ENCODE measurements at regions not wholly inside any gene's neighbourhood (a gene's known extent, or its start where the extent isn't known, plus 50 kb on each side); places are given as distances from the start of the nearest gene placed in this dataset.

DNA sequence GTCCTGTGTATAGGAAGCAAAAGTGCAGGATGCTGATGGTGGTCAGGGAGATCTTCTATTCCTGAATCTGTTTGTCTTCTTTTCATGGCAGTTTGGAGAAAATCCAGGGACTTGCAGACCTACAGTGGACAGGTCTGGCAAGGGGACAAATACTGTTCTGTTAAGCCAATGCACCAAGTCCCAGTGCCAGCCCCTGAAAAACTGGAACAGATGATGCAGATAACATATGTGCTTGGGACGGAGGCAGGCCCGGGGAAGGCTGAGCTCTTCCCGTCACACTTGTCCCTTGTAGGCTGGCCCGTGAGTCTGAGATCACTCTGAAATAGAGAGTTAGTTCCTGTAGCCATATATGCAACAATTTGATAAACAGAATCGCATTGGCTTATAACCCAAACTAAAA lies 265.7 kb downstream of the MTRR start:
- Mint-ChIP-seq H3K27me3 (ENCODE audit: low read depth in 3 of 3) (no peaks in the 10 kb centered on the region), H3K4me3 (no peak overlapping the region), H3K36me3 (no peaks in the 10 kb centered on the region), H3K27ac (no peak overlapping the region), H3K9me3 (peaks cover 0 to 16% (median 8%) of the 10 kb centered on the region in 6 donors), H3K4me1 (no peaks in the 10 kb centered on the region)
- no peak for DNase-seq

DNA sequence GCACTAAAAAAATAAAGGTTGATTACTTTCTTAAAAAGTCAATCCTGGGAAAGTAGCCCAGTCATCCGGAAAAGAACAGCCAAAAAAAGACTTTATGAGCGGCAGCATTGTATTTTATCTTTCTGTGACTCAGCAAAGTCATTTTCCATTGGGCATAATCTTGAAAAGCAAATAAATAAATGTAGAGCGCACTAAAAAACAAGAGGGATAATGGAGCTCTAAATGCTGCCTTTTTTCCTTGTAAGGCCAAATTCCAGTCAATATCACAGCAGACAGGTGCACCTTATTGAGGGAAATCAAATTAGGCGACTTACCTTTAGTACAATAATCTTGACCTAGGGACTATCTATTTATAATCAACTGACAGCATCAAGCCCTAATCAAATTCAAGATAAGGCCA lies 266.8 kb downstream of the MTRR start:
- Mint-ChIP-seq H3K9me3 (peaks cover 0 to 11% (median 8%) of the 10 kb centered on the region in 6 donors), H3K4me3 (no peak overlapping the region), H3K27me3 (ENCODE audit: low read depth in 3 of 3) (no peaks in the 10 kb centered on the region), H3K4me1 (no peaks in the 10 kb centered on the region), H3K27ac (no peak overlapping the region), H3K36me3 (no peaks in the 10 kb centered on the region)
- DNase-seq: no peak

DNA sequence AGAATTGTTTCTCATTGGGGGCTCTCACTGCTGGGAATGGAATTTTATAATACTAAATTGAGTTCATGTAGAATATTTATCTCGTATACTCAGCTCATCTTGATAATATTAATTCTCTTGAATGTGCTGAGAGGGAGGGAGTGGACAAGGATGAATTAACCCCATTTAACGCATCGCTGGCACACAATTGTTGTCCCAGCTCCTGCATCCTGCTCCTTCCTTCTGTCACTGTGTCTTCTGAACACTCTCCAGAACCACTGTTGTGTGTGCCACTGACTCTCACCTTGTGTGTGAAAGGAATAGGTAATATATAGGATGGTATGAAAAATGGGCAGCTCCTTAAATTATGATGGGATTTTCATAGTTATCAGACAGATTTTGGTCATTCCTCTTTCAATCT lies 267.3 kb downstream of the MTRR start:
- Mint-ChIP-seq H3K4me3 (no peak overlapping the region), H3K4me1 (no peaks in the 10 kb centered on the region), H3K27me3 (ENCODE audit: low read depth in 3 of 3) (no peaks in the 10 kb centered on the region), H3K36me3 (no peaks in the 10 kb centered on the region), H3K27ac (no peak overlapping the region), H3K9me3 (peaks cover 0 to 11% (median 8%) of the 10 kb centered on the region in 6 donors)
- no peak for DNase-seq

DNA sequence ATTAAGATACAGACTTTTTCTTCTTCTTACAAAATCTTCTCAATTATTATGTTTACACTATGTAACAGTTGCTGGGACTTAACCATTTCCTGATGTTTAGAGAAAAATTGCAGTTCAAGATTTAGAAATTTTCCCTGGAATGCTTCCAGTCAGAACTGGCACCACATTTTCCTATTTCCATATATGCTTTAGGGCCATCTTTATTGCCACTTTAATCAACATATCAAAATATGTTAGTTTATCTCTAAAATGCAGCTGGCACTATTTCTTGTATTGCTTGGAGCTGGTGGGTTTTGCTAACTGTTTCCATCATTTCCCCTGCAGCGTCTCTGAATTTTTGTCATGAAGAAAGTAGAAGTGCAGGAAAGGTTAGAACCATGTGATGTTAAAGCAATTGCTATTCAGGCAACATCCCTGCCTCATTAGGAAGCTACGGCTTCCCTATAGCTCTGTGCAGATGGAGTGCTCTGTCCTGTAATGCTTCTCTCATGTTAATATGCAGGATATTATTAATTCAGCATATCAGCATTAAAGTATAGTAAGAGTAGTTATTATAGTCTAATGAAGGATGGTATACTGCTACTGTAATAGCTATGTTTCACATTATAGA lies 269.1 kb downstream of the MTRR start:
- H3K27ac Mint-ChIP-seq: no peak overlapping the region

DNA sequence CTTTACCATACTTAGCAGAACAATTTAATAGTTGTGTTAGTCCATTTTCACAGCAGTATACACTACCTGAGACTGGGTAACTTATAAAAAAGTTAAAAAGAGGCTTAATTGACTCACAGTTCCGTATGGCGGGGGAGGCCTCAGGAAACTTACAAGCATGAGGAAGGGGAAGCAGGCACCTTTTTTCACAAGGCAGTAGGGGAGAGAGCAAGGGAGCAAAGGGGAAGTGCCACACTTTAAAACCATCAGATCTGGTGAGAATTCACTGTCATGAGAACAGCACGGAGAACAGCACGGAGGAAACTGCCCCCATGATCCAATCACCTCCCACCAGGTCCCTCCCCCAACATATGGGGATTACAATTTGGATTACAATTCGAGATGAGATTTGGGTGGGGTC lies 269.9 kb downstream of the MTRR start:
- Mint-ChIP-seq H3K9me3 (peaks cover 0 to 21% (median 11%) of the 10 kb centered on the region in 6 donors), H3K27ac (no peak overlapping the region), H3K4me3 (no peak overlapping the region), H3K4me1 (no peaks in the 10 kb centered on the region), H3K27me3 (ENCODE audit: low read depth in 3 of 3) (peaks cover 0 to 3% (median 2%) of the 10 kb centered on the region in 3 donors), H3K36me3 (no peaks in the 10 kb centered on the region)
- DNase-seq: no peak

More for the DNA sequence above, 269.1 kb downstream of the MTRR start:
- no peak for DNase-seq
- Mint-ChIP-seq H3K9me3 (peaks cover 0 to 16% (median 10%) of the 10 kb centered on the region in 6 donors), H3K4me3 (no peak overlapping the region), H3K4me1 (no peaks in the 10 kb centered on the region), H3K36me3 (no peaks in the 10 kb centered on the region), H3K27me3 (ENCODE audit: low read depth in 3 of 3) (peaks cover 0 to 3% (median under 1%) of the 10 kb centered on the region in 3 donors)

DNA sequence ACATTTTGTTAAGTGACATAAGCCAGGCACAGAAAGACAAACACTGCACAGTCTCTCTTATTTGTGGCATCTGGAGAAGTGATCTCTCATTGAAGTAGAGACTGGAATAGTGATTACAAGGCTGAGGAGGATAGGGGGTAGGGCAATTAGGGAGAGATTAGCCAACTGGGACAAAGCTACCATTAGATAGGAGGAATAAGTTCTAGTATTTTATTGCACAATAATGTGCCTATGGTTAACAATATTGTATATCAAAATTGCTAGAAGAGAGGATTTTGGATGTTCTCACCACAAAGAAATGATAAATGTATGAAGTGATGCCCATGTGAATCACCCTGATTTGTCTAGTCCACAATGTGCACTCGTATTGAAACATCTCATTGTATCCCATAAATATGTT lies 281.8 kb downstream of the MTRR start:
- H3K27ac Mint-ChIP-seq: no peak overlapping the region
- no peak for DNase-seq
- H3K4me1 Mint-ChIP-seq: no peaks in the 10 kb centered on the region
- no peak overlapping the region for H3K4me3 Mint-ChIP-seq
- peaks cover 2 to 27% (median 9%) of the 10 kb centered on the region in 6 donors for H3K9me3 Mint-ChIP-seq
- H3K36me3 Mint-ChIP-seq: no peaks in the 10 kb centered on the region
- peaks cover 0 to 3% (median 0%) of the 10 kb centered on the region in 3 donors for H3K27me3 Mint-ChIP-seq (ENCODE audit: low read depth in 3 of 3)

DNA sequence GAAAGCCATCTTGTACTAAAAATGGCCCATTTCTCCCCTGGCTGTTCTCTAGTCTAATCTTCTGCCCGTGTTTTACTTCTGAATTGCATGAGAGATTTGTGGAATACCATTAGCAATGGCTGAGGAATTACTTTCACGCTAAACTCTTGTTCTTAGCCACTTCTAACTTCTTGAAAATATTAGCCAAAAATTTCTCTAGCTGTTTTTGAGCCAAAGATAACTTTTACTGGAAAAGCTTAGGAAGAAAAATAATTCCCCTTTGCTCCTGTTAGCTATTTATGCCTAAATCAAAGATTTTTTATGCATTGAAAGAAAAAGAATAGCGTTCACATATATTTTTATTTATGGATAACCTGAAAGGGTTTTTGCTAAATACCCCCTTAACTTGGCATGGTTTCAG lies 287.8 kb downstream of the MTRR start:
- Mint-ChIP-seq H3K4me1 (no peaks in the 10 kb centered on the region), H3K27ac (no peak overlapping the region), H3K27me3 (ENCODE audit: low read depth in 3 of 3) (peaks cover 0 to 2% (median 0%) of the 10 kb centered on the region in 3 donors), H3K36me3 (peaks cover 0 to 4% (median 0%) of the 10 kb centered on the region in 3 donors), H3K4me3 (no peak overlapping the region), H3K9me3 (peaks cover 1 to 29% (median 9%) of the 10 kb centered on the region in 6 donors)
- no peak for DNase-seq

DNA sequence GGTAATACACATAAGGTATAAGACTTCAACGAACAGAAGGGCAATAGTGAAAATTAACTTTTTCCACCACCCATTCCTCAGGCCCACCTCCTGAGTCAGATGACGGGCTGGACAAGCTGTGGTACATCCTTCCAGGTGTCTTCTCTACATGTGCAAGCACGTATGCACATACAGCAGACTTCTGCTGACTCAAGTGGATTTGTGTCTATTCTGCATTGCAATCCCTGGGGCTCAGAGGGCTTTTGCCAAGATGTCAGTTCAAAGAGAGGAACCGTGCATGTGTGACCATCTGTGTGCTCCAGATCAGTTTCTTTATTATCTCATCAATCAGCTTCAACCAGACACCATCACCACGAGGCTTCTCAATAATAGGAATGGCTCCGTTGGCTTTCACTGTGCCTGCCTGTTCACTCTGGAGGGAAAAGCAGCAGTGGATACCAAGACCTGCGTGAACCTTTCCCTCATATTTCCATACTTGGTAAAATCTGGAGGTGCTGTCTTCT lies 288.4 kb downstream of the MTRR start:
- Mint-ChIP-seq H3K27ac (no peak overlapping the region), H3K4me3 (no peak overlapping the region), H3K27me3 (ENCODE audit: low read depth in 3 of 3) (peaks cover 0 to 2% (median 0%) of the 10 kb centered on the region in 3 donors), H3K9me3 (peaks cover 1 to 29% (median 9%) of the 10 kb centered on the region in 6 donors), H3K4me1 (no peaks in the 10 kb centered on the region), H3K36me3 (peaks cover 0 to 4% (median 0%) of the 10 kb centered on the region in 3 donors)
- DNase-seq: no peak

DNA sequence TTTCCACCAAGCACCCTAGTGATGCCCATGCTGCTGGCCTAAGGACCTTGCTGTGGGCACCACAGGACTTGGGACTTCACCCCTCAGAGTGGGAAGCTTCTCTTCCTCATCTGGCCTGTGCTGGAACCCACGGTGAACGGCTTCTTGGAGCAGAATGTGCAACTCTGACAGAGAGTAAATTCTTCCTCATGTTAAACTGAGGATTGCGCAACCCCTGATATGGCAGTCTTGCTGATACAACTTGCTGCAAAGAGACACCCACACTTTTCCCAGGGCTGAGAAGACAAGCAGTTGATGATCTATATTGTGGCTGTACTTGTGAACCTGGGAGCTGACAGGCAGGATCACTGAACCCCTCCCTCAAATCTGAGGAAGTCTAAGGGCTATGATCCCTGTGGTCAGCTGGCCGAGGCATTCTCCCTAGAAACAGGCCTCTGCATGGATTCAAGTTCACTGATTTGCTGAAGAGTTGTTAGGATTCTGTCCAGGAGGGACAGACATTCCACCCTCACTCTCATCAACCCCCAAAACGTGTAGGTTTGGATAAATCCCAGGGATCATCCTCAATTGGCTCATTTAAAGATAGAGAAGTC lies 307.2 kb downstream of the MTRR start:
- H3K36me3 Mint-ChIP-seq: no peaks in the 10 kb centered on the region
- no peaks in the 10 kb centered on the region for H3K4me1 Mint-ChIP-seq
- H3K27ac Mint-ChIP-seq: no peak overlapping the region
- no peak overlapping the region for H3K4me3 Mint-ChIP-seq
- DNase-seq: no peak
- H3K9me3 Mint-ChIP-seq: peaks cover 0 to 19% (median 7%) of the 10 kb centered on the region in 6 donors
- peaks cover 0 to 2% (median 0%) of the 10 kb centered on the region in 3 donors for H3K27me3 Mint-ChIP-seq (ENCODE audit: low read depth in 3 of 3)

DNA sequence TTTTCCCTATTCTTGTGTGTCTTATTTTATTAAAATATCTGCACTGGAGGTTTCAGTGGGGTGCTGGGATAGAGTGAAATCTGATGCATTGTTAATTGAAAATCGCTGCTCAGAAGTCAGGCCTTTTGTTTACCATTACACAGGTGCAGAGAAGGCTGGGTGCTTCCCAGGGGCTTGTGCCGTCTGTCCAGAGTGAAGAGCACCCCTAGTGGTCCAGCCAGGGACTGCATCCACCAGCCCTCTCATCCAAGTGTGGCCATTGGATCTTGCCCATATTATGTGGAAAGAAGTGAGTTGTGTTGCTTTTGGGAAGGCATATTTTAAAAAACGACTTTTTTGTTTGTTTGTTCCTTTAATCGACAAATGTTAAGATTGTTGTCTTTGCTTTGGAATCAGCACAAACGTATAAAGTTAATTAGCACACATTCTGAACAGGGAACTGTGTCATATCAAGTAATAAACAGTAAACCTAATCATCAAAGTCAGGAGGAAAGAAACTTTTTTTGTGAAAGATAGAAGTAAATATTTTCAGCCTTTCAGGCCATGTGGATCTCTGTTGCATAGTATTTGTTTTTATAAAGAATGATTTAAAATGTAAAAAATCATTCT lies 315.6 kb downstream of the MTRR start:
- H3K9me3 Mint-ChIP-seq: peaks cover 2 to 17% (median 4%) of the 10 kb centered on the region in 6 donors
- H3K36me3 Mint-ChIP-seq: no peaks in the 10 kb centered on the region
- no peak overlapping the region for H3K27ac Mint-ChIP-seq
- H3K4me3 Mint-ChIP-seq: no peak overlapping the region
- H3K4me1 Mint-ChIP-seq: no peaks in the 10 kb centered on the region
- H3K27me3 Mint-ChIP-seq (ENCODE audit: low read depth in 3 of 3): peaks cover 0 to 2% (median 0%) of the 10 kb centered on the region in 3 donors
- DNase-seq: no peak

DNA sequence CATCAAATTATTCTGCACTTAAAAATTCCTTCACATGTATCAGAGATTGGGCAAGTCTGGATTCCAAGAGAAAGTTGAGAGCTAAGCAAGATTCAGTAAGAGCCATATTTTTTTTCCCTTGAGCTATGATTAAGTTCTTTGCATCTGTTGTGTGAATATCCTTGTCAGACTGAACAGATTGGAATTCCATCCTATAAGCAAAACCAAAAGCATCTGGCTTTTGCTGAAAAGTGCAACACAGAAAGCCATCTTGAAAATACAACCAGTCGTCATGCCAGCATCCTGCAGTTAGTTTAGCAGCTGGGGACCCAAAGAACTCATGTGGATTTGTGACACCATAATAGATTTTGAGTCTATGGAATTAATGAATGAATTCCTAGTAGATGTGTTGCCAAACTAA lies 316.9 kb downstream of the MTRR start:
- H3K27me3 Mint-ChIP-seq (ENCODE audit: low read depth in 3 of 3): peaks cover 0 to 2% (median 0%) of the 10 kb centered on the region in 3 donors
- H3K27ac Mint-ChIP-seq: no peak overlapping the region
- no peaks in the 10 kb centered on the region for H3K4me1 Mint-ChIP-seq
- no peak overlapping the region for H3K4me3 Mint-ChIP-seq
- H3K9me3 Mint-ChIP-seq: peaks cover 0 to 17% (median 4%) of the 10 kb centered on the region in 6 donors
- H3K36me3 Mint-ChIP-seq: no peaks in the 10 kb centered on the region
- DNase-seq: no peak

DNA sequence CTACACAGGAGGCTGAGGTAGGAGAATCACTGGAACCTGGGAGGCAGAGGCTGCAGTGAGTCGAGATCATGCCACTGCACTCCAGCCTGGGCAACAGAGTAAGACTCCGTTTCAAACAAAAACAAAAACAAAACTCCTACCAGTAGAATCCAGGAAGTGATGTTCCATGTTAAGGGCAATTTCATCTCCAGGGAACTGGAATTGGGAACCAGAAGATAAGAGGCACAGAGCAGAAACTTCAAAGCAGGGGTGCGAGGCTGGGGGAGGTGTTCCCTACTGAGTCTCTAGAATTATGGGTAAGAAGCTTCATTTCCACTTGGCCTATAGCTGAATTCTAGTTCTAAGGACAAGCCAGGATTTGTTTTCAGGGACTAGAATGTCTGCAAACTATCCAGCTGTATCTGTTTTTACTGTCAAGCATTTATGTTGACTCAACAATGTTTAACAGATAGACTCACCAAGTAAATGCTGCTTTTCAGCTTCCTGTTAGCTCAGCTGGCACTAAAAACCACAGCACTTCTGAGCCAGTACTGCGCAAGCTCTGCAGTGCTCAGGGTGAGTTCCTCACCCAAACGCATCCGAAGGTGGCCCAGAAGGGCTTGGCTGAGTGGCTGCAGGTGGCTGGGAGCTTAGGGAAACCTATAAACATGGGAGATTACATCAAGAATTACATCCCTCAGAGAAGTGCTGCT lies 320.1 kb downstream of the MTRR start:
- Mint-ChIP-seq H3K27me3 (ENCODE audit: low read depth in 3 of 3) (no peaks in the 10 kb centered on the region), H3K36me3 (no peaks in the 10 kb centered on the region), H3K9me3 (peaks cover 0 to 14% (median 3%) of the 10 kb centered on the region in 6 donors), H3K4me3 (no peak overlapping the region), H3K27ac (no peak overlapping the region), H3K4me1 (no peaks in the 10 kb centered on the region)
- no peak for DNase-seq

DNA sequence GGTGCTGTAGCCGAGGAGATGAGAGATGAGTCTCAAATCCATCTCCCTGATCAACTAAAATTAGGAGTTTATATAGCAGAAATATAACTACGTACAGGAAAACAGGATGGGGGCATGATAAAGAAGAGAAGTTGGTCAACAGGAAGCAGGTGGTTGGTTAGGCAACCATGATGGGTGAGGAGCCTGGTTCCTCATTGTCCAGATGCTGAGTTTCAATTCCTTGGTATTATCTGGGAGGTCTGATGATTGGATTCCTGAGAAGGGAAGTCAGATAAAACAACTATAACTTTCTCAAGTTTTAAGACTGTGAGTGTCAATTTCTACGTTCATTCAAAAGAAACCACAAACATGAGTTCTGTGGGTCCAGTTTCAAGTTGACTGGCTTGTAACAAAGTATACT lies 323.9 kb downstream of the MTRR start:
- no peak for DNase-seq
- H3K27me3 Mint-ChIP-seq (ENCODE audit: low read depth in 3 of 3): no peaks in the 10 kb centered on the region
- H3K36me3 Mint-ChIP-seq: peaks cover 0 to 3% (median 0%) of the 10 kb centered on the region in 3 donors
- H3K27ac Mint-ChIP-seq: no peak overlapping the region
- peaks cover 2 to 21% (median 7%) of the 10 kb centered on the region in 6 donors for H3K9me3 Mint-ChIP-seq
- H3K4me1 Mint-ChIP-seq: no peaks in the 10 kb centered on the region
- H3K4me3 Mint-ChIP-seq: no peak overlapping the region

DNA sequence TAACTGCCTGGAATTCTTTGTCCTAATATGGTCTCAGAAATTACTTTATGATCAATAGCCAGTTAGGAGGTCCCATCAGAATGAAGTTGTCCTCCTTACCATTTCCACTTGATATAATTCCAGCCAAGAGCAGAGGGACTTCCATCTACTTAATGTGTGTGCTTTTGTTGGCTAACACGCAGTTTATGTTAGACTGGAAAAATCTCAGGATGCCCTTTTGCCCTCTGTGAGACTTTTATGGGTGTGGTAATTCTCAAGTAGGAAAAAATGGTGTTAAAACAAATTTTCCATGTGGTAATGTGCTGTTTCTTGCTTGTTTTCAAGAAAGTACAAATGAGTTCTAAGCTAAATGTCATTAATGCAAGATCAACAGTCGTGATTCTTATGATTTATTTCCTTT lies 327.1 kb downstream of the MTRR start:
- Mint-ChIP-seq H3K4me1 (no peaks in the 10 kb centered on the region), H3K27ac (no peak overlapping the region)
- DNase-seq: no peak

More for the DNA sequence above, 327.1 kb downstream of the MTRR start:
- Mint-ChIP-seq H3K9me3 (peaks cover 2 to 39% (median 4%) of the 10 kb centered on the region in 6 donors), H3K4me3 (no peak overlapping the region), H3K36me3 (peaks cover 0 to 3% (median 0%) of the 10 kb centered on the region in 3 donors), H3K27me3 (ENCODE audit: low read depth in 3 of 3) (peaks cover 0 to 3% (median 0%) of the 10 kb centered on the region in 3 donors)
